Muscle layer of duodenum (tissue), 2 donors: ENCODE measurements at regions not wholly inside any gene's neighbourhood (a gene's known extent, or its start where the extent isn't known, plus 50 kb on each side); places are given as distances from the start of the nearest gene placed in this dataset.

Experiments used
- H3K27ac ChIP-seq: one replicate; pipeline ENCODE4 v1.7.0; 2013; ENCODE audit warnings: mild to moderate bottlenecking, low read length
- H3K27me3 ChIP-seq: one replicate; pipeline ENCODE4 v1.7.0; 2013; ENCODE audit warnings: low read depth, mild to moderate bottlenecking, control low read depth, low read length
- H3K36me3 ChIP-seq, 2 donors: one replicate each; pipeline ENCODE4 v1.7.0; 2013; ENCODE audit warnings: low read length in 2 of 2, control low read depth in 1 of 2, mild to moderate bottlenecking in 1 of 2; ENCODE audit not compliant: insufficient read depth in 2 of 2, control insufficient read depth in 1 of 2
- H3K4me1 ChIP-seq, 2 donors: one replicate each; pipeline ENCODE4 v1.7.0; 2013; ENCODE audit warnings: low read length in 2 of 2, mild to moderate bottlenecking in 2 of 2, control low read depth in 1 of 2, moderate library complexity in 1 of 2; ENCODE audit not compliant: insufficient read depth in 2 of 2, control insufficient read depth in 1 of 2
- H3K4me3 ChIP-seq, 2 donors: one replicate each; pipeline ENCODE4 v1.7.0; 2013; ENCODE audit warnings: low read length in 2 of 2, low read depth in 1 of 2, mild to moderate bottlenecking in 1 of 2
- H3K9me3 ChIP-seq, 2 donors: one replicate each; pipeline ENCODE4 v1.7.0; 2013; ENCODE audit warnings: low read length in 2 of 2, control low read depth in 1 of 2, mild to moderate bottlenecking in 1 of 2; ENCODE audit not compliant: control insufficient read depth in 1 of 2
- donor health status: healthy.

- Histone ChIP-seq H3K36me3 (no peaks in the 10 kb centered on the region), H3K27ac (no peak overlapping the region), H3K9me3 (no peaks in the 10 kb centered on the region), H3K4me3 (no peak overlapping the region), H3K4me1 (no peaks in the 10 kb centered on the region), H3K27me3 (no peaks in the 10 kb centered on the region)
Observed at GRCh38 chr2:104158191-104158590, 695.7 kb upstream of the POU3F3 start.

GRCh38 chr2:104163611-104164130 is 690.2 kb upstream of the POU3F3 start:
- Histone ChIP-seq H3K27ac (no peak overlapping the region), H3K36me3 (no peaks in the 10 kb centered on the region), H3K4me3 (no peak overlapping the region), H3K9me3 (no peaks in the 10 kb centered on the region), H3K4me1 (no peaks in the 10 kb centered on the region), H3K27me3 (no peaks in the 10 kb centered on the region)

- Histone ChIP-seq H3K9me3 (no peaks in the 10 kb centered on the region), H3K27ac (no peak overlapping the region)
Observed at GRCh38 chr2:104164721-104165252, 689.1 kb upstream of the POU3F3 start.

GRCh38 chr2:104177179-104177578 is 676.7 kb upstream of the POU3F3 start:
- Histone ChIP-seq H3K36me3 (no peaks in the 10 kb centered on the region), H3K27ac (no peak overlapping the region), H3K9me3 (peaks cover 3 to 8% of the 10 kb centered on the region in 2 donors), H3K4me1 (no peaks in the 10 kb centered on the region), H3K4me3 (no peak overlapping the region), H3K27me3 (no peaks in the 10 kb centered on the region)

More at GRCh38 chr2:104164721-104165252, 689.1 kb upstream of the POU3F3 start:
- Histone ChIP-seq H3K36me3 (no peaks in the 10 kb centered on the region), H3K27me3 (no peaks in the 10 kb centered on the region), H3K4me1 (no peaks in the 10 kb centered on the region), H3K4me3 (no peak overlapping the region)

GRCh38 chr2:104179644-104180043 is 674.3 kb upstream of the POU3F3 start:
- Histone ChIP-seq H3K36me3 (no peaks in the 10 kb centered on the region), H3K9me3 (peaks cover 3 to 8% of the 10 kb centered on the region in 2 donors), H3K27me3 (no peaks in the 10 kb centered on the region), H3K4me3 (no peak overlapping the region), H3K27ac (no peak overlapping the region), H3K4me1 (no peaks in the 10 kb centered on the region)

GRCh38 chr2:104200533-104201168 is 653.3 kb upstream of the POU3F3 start:
- Histone ChIP-seq H3K27ac (no peak overlapping the region), H3K4me1 (no peaks in the 10 kb centered on the region), H3K4me3 (no peak overlapping the region), H3K36me3 (no peaks in the 10 kb centered on the region), H3K9me3 (no peaks in the 10 kb centered on the region), H3K27me3 (no peaks in the 10 kb centered on the region)

- Histone ChIP-seq H3K36me3 (no peaks in the 10 kb centered on the region), H3K27ac (no peak overlapping the region), H3K27me3 (no peaks in the 10 kb centered on the region), H3K9me3 (no peaks in the 10 kb centered on the region), H3K4me3 (no peak overlapping the region), H3K4me1 (no peaks in the 10 kb centered on the region)
Observed at GRCh38 chr2:104213758-104214157, 640.2 kb upstream of the POU3F3 start.

- H3K4me1 ChIP-seq = no peaks in the 10 kb centered on the region
- H3K27me3 ChIP-seq = no peaks in the 10 kb centered on the region
- no peaks in the 10 kb centered on the region for H3K9me3 ChIP-seq
- H3K36me3 ChIP-seq = no peaks in the 10 kb centered on the region
- no peak overlapping the region for H3K27ac ChIP-seq
- no peak overlapping the region for H3K4me3 ChIP-seq
Observed at GRCh38 chr2:104215269-104216161, 638.4 kb upstream of the POU3F3 start.

GRCh38 chr2:104233591-104233990 is 620.3 kb upstream of the POU3F3 start:
- no peak overlapping the region for H3K27ac ChIP-seq
- H3K9me3 ChIP-seq = no peaks in the 10 kb centered on the region
- no peak overlapping the region for H3K4me3 ChIP-seq
- H3K27me3 ChIP-seq = no peaks in the 10 kb centered on the region
- no peaks in the 10 kb centered on the region for H3K36me3 ChIP-seq
- no peaks in the 10 kb centered on the region for H3K4me1 ChIP-seq

- Histone ChIP-seq H3K36me3 (no peaks in the 10 kb centered on the region), H3K27me3 (no peaks in the 10 kb centered on the region), H3K4me3 (no peak overlapping the region), H3K4me1 (no peaks in the 10 kb centered on the region), H3K9me3 (peaks cover 0 to 12% of the 10 kb centered on the region in 2 donors), H3K27ac (no peak overlapping the region)
Observed at GRCh38 chr2:104236491-104236890, 617.4 kb upstream of the POU3F3 start.

- H3K27ac ChIP-seq = no peak overlapping the region
- H3K36me3 ChIP-seq = no peaks in the 10 kb centered on the region
- peaks cover 0 to 15% of the 10 kb centered on the region in 2 donors for H3K9me3 ChIP-seq
- no peak overlapping the region for H3K4me3 ChIP-seq
- no peaks in the 10 kb centered on the region for H3K27me3 ChIP-seq
- H3K4me1 ChIP-seq = no peaks in the 10 kb centered on the region
Observed at GRCh38 chr2:104240984-104241383, 612.9 kb upstream of the POU3F3 start.
